HepG2 (cell line): ENCODE measurements at regions not wholly inside any gene's neighbourhood (a gene's known extent, or its start where the extent isn't known, plus 50 kb on each side); places are given as distances from the start of the nearest gene placed in this dataset.

Experiments
- ATAC-seq: fragments of 200-7000 bp; cut with Tn5 transposase; 3 replicates; pipeline ENCODE4 v1.9.1; 2020; ENCODE audit warnings: mild to moderate bottlenecking, moderate library complexity
- BruUV-seq: library from RNA; stranded (reverse); fragments of 400-500 nt; replicated peaks from 2 replicates; lab custom pipeline; 2021; lab: Mats Ljungman, UMichigan
- CTCF ChIA-PET: fragments of 300-600 bp; formaldehyde crosslinking; extraction: SDS; loops from one replicate; lab custom pipeline; 2021; ENCODE audit warnings: low total read pairs, inconsistent platforms, low intra/inter-chr PET ratio; lab: Yijun Ruan, JAX
- POLR2A ChIA-PET: fragments of 350-600 bp; sonication (Branson Sonifier 250); formaldehyde crosslinking; loops from one replicate; lab custom pipeline; 2020; ENCODE audit warnings: antibody characterized with exemption, inconsistent platforms; lab: Yijun Ruan, JAX
- DNase-seq: peaks from one replicate; pipeline ENCODE4 v3.0.0-alpha.2; 2015; ENCODE audit warnings: low spot score
- FAIRE-seq: peaks from 3 replicates; lab custom pipeline; 2011; peaks lifted over from hg19 to GRCh38; lab: Jason Lieb, UNC
- H2AFZ ChIP-seq: one replicate; pipeline ENCODE4 v1.6.1; 2011; ENCODE audit warnings: low read length, inconsistent platforms
- H3K27ac ChIP-seq: fragments of 300-600 bp; 3 replicates; pipeline ENCODE4 v1.8.0; 2011; ENCODE audit warnings: mixed run types, mild to moderate bottlenecking, mixed read lengths, low read length, inconsistent platforms; ENCODE audit not compliant: insufficient read depth; ENCODE audit errors: extremely low read length
- H3K27me3 ChIP-seq, 2 experiments: fragments of 200-600 bp in 1 of 2; 2 replicates in 1 of 2; 3 replicates in 1 of 2; pipeline versions ENCODE4 v1.6.0 to v1.8.0; 2011; ENCODE audit warnings: low read length in 2 of 2, mild to moderate bottlenecking in 2 of 2, moderate library complexity in 2 of 2, inconsistent platforms in 1 of 2; ENCODE audit not compliant: insufficient read depth in 2 of 2, control insufficient read depth in 1 of 2
- H3K36me3 ChIP-seq, 2 experiments: fragments of 200-600 bp in 1 of 2; replicated peaks in 1 of 2; 2 replicates in 1 of 2; 3 replicates in 1 of 2; pipeline versions ENCODE4 v1.5.1 to v1.8.0; 2011; ENCODE audit warnings: low read length in 2 of 2, inconsistent platforms in 1 of 2; ENCODE audit not compliant: insufficient read depth in 2 of 2, control insufficient read depth in 1 of 2
- H3K4me1 ChIP-seq: 2 replicates; pipeline ENCODE4 v1.5.1; 2012; ENCODE audit warnings: low read length, inconsistent platforms; ENCODE audit not compliant: insufficient read depth
- H3K4me2 ChIP-seq: 2 replicates; pipeline ENCODE4 v1.6.0; 2011; ENCODE audit warnings: low read depth, low read length, inconsistent platforms
- H3K4me3 ChIP-seq, 3 experiments: fragments of 200-600 bp in 1 of 3; sonication (generic), shearing (Covaris generic) in 1 of 3; replicated peaks in 1 of 3; 2 replicates each; pipeline ENCODE4 v1.5.1; 2011 to 2016; ENCODE audit warnings: low read length in 3 of 3, inconsistent platforms in 2 of 3, low read depth in 2 of 3, mild to moderate bottlenecking in 2 of 3, control low read depth in 1 of 3, mixed read lengths in 1 of 3; ENCODE audit not compliant: insufficient read depth in 1 of 3
- H3K79me2 ChIP-seq: one replicate; pipeline ENCODE4 v1.6.1; 2011; ENCODE audit warnings: low read length, inconsistent platforms; ENCODE audit not compliant: insufficient read depth
- H3K9ac ChIP-seq: 2 replicates; pipeline ENCODE4 v1.6.0; 2011; ENCODE audit warnings: mild to moderate bottlenecking, low read depth, low read length, inconsistent platforms; ENCODE audit not compliant: insufficient read depth
- H3K9me3 ChIP-seq: 2 replicates; pipeline ENCODE4 v1.5.1; 2012; ENCODE audit warnings: mild to moderate bottlenecking, low read length
- H4K20me1 ChIP-seq: 2 replicates; pipeline ENCODE4 v1.6.0; 2011; ENCODE audit warnings: inconsistent platforms, mild to moderate bottlenecking, low read length, moderate library complexity; ENCODE audit not compliant: insufficient read depth
- ARID5B ChIP-seq: IDR thresholded peaks from 2 replicates; pipeline ENCODE4 v1.4.0; 2020; ENCODE audit warnings: mild to moderate bottlenecking, missing genetic modification reagents
- FIP1L1 ChIP-seq: fragments of 200-400 bp; formaldehyde crosslinking; IDR thresholded peaks from 2 replicates; pipeline ENCODE4 v1.6.1; 2018; ENCODE audit warnings: low read depth, mild to moderate bottlenecking, low read length, moderate library complexity, borderline replicate concordance; ENCODE audit not compliant: insufficient read depth
- KAT2B ChIP-seq: fragments of 150-350 bp; IDR thresholded peaks from 2 replicates; pipeline ENCODE4 v1.6.1; 2014; ENCODE audit warnings: low read depth, low read length, borderline replicate concordance
- MYPOP ChIP-seq: sonication (generic); formaldehyde crosslinking; IDR thresholded peaks from 2 replicates; pipeline ENCODE4 v1.8.1; 2023; ENCODE audit warnings: mild to moderate bottlenecking, moderate library complexity, missing genetic modification reagents
- NBN ChIP-seq: fragments of 450-650 bp; conservative IDR thresholded peaks from 2 replicates; pipeline ENCODE4 v1.6.1; 2017
- NPAS2 ChIP-seq: sonication (generic); formaldehyde crosslinking; IDR thresholded peaks from 2 replicates; pipeline ENCODE4 v1.8.0; 2022; ENCODE audit warnings: mild to moderate bottlenecking, missing genetic modification reagents, borderline replicate concordance
- PATZ1 ChIP-seq: sonication (generic); formaldehyde crosslinking; IDR thresholded peaks from 2 replicates; pipeline ENCODE4 v1.4.0; 2020; ENCODE audit warnings: missing genetic modification reagents
- SRY ChIP-seq: sonication (generic); formaldehyde crosslinking; IDR thresholded peaks from 2 replicates; pipeline ENCODE4 v1.8.0; 2022; ENCODE audit warnings: mild to moderate bottlenecking, missing genetic modification reagents
- TEF ChIP-seq: sonication (generic); formaldehyde crosslinking; IDR thresholded peaks from 2 replicates; pipeline ENCODE4 v1.5.0; 2020; ENCODE audit warnings: missing genetic modification reagents
- ZFP82 ChIP-seq: sonication (generic); formaldehyde crosslinking; IDR thresholded peaks from 2 replicates; pipeline ENCODE4 v1.5.1; 2020; ENCODE audit warnings: mild to moderate bottlenecking, missing genetic modification reagents, borderline replicate concordance
- ZNF264 ChIP-seq: sonication (generic); formaldehyde crosslinking; IDR thresholded peaks from 2 replicates; pipeline ENCODE4 v1.4.0; 2020; ENCODE audit warnings: missing genetic modification reagents
- ZNF691 ChIP-seq: sonication (generic); formaldehyde crosslinking; IDR thresholded peaks from 2 replicates; pipeline ENCODE4 v1.4.0; 2020; ENCODE audit warnings: missing genetic modification reagents, low read depth, mild to moderate bottlenecking, borderline replicate concordance
- ZNF724P ChIP-seq: sonication (generic); formaldehyde crosslinking; IDR thresholded peaks from 2 replicates; pipeline ENCODE4 v1.8.0; 2022; ENCODE audit warnings: missing genetic modification reagents, borderline replicate concordance
- ZNF790 ChIP-seq: sonication (generic); formaldehyde crosslinking; IDR thresholded peaks from 2 replicates; pipeline ENCODE4 v1.8.0; 2022; ENCODE audit warnings: missing genetic modification reagents, mild to moderate bottlenecking, borderline replicate concordance
- WGBS: methylation state at CpG from one replicate; pipeline ENCODE4 v1.1.6; 2017; ENCODE audit warnings: low lambda C conversion rate; 5-methylcytosine and 5-hydroxymethylcytosine counted together
- in situ Hi-C: cut with HindIII; loops from 2 replicates; pipeline ENCODE4 v1.10.0; 2017; ENCODE audit warnings: low pct_unique_long_range_greater_than_20kb; ENCODE audit not compliant: extremely low pct_ligation_motif_present
- intact Hi-C: fragments of 100-400 bp; cut with micrococcal nuclease; formaldehyde crosslinking; loops from one replicate; pipeline ENCODE4 v1.10.0; 2022; ENCODE audit not compliant: unreplicated experiment

GRCh38 chr13:40197936-40198595 is 468.4 kb downstream of the FOXO1 start:
- in situ Hi-C loops = no loop called here
- no peak overlapping the region for H3K4me3 ChIP-seq
- ChIA-PET CTCF (no interaction called here), POLR2A (no interaction called here)
- FAIRE-seq = no peak
- DNase-seq = no peak
- no peaks in the 10 kb centered on the region for H3K79me2 ChIP-seq
- H3K4me1 ChIP-seq = no peaks in the 10 kb centered on the region
- intact Hi-C loops = no loop called here
- no peak for ATAC-seq
- 17% methylated on average over 4 of the region's 4 CpGs for WGBS
- H3K9me3 ChIP-seq = no peaks in the 10 kb centered on the region
- H3K36me3 ChIP-seq = no peaks in the 10 kb centered on the region
- no peak overlapping the region for H2AFZ ChIP-seq
- no peaks in the 10 kb centered on the region for H4K20me1 ChIP-seq
- no TSS peak for BruUV-seq
- no peak overlapping the region for H3K9ac ChIP-seq
- no peaks in the 10 kb centered on the region; a peak in 1 of 5 replicates for H3K27me3 ChIP-seq
- no peak overlapping the region for H3K27ac ChIP-seq
- H3K4me2 ChIP-seq = no peak overlapping the region
- TF ChIP-seq PATZ1 (no peak), NBN (no peak), ZFP82 (CRISPR knock-in tag) (no peak), SRY (CRISPR knock-in tag) (no peak), KAT2B (no peak), ZNF691 (CRISPR knock-in tag) (no peak), TEF (CRISPR knock-in tag) (no peak), FIP1L1 (no peak), NPAS2 (CRISPR knock-in tag) (no peak), ZNF724P (CRISPR knock-in tag) (no peak), MYPOP (CRISPR knock-in tag) (no peak), ZNF790 (CRISPR knock-in tag) (no peak), ZNF264 (CRISPR knock-in tag) (no peak), ARID5B (no peak)
